LNCAP (cell line): ENCODE measurements at regions not wholly inside any gene's neighbourhood (a gene's known extent, or its start where the extent isn't known, plus 50 kb on each side); places are given as distances from the start of the nearest gene placed in this dataset.

ENCODE experiments used
- CTCF ChIP-seq: fragments of 450-650 bp; IDR thresholded peaks from 2 replicates; pipeline ENCODE4 v1.5.1; 2017; ENCODE audit warnings: mild to moderate bottlenecking

GRCh38 chr2:175402571-175402970 is 221.1 kb upstream of the ATP5MC3 start:
- TF ChIP-seq CTCF: no peak

GRCh38 chr2:175401956-175402469 is 220.5 kb upstream of the ATP5MC3 start:
- TF ChIP-seq CTCF: no peak

GRCh38 chr2:175400975-175401374 is 219.5 kb upstream of the ATP5MC3 start:
- TF ChIP-seq CTCF: no peak

- no peak for TF ChIP-seq CTCF
These were observed 217.8 kb upstream of the ATP5MC3 start for GRCh38 chr2:175399326-175399725.

- TF ChIP-seq CTCF: no peak
These were observed 217.3 kb upstream of the ATP5MC3 start for GRCh38 chr2:175398848-175399247.

GRCh38 chr2:175396696-175397095 is 215.2 kb upstream of the ATP5MC3 start:
- TF ChIP-seq CTCF: no peak

- TF ChIP-seq CTCF: no peak
These were observed 212.3 kb upstream of the ATP5MC3 start for GRCh38 chr2:175393851-175394250.

GRCh38 chr2:175383286-175383685 is 201.8 kb upstream of the ATP5MC3 start:
- TF ChIP-seq CTCF: no peak
